Ovary (tissue), 7 donors: ENCODE measurements at regions not wholly inside any gene's neighbourhood (a gene's known extent, or its start where the extent isn't known, plus 50 kb on each side); places are given as distances from the start of the nearest gene placed in this dataset.

Experiments used
- DNase-seq, 5 donors: peaks; one replicate each; pipeline ENCODE4 v3.0.0-alpha.2; 2019 to 2020
- H3K27ac ChIP-seq, 2 donors: fragments of 200-600 bp; one replicate each; pipeline versions ENCODE4 v1.5.1 to v1.8.0; 2019 to 2022
- H3K27me3 ChIP-seq: fragments of 200-600 bp; one replicate; pipeline ENCODE4 v1.8.0; 2022
- H3K36me3 ChIP-seq: fragments of 200-600 bp; sonication (generic); one replicate; pipeline ENCODE4 v1.5.1; 2019
- H3K4me1 ChIP-seq: one replicate; pipeline ENCODE4 v1.8.1; 2013; ENCODE audit warnings: mild to moderate bottlenecking, moderate library complexity; ENCODE audit not compliant: insufficient read depth
- H3K4me3 ChIP-seq: fragments of 200-600 bp; sonication (generic); one replicate; pipeline ENCODE4 v1.5.1; 2017
- H3K9me3 ChIP-seq, 2 donors: fragments of 200-600 bp in 1 of 2; sonication (generic) in 1 of 2; one replicate each; pipeline versions ENCODE4 v1.5.1 to v1.8.1; 2013 to 2019; ENCODE audit warnings: mild to moderate bottlenecking in 1 of 2, moderate library complexity in 1 of 2
- CTCF ChIP-seq, 3 donors: fragments of 450-650 bp in 2 of 3; fragments of 200-600 bp in 1 of 3; IDR thresholded peaks; one replicate each; pipeline versions ENCODE4 v1.5.1 to v1.8.0; 2016 to 2022; ENCODE audit warnings: antibody characterized with exemption in 3 of 3, mild to moderate bottlenecking in 1 of 3
- EP300 ChIP-seq: sonication (generic); formaldehyde crosslinking; IDR thresholded peaks from one replicate; pipeline ENCODE4 v1.6.1; 2017; ENCODE audit warnings: antibody characterized with exemption
- POLR2A ChIP-seq: fragments of 450-650 bp; IDR thresholded peaks from one replicate; pipeline ENCODE4 v1.6.1; 2017; ENCODE audit warnings: antibody characterized with exemption, mild to moderate bottlenecking, moderate library complexity
- WGBS, 3 donors: extraction: QIAGEN DNeasy Blood & Tissue Kit in 1 of 3; methylation state at CpG; one replicate each; pipeline versions ENCODE4 v1.1.5 to v1.1.7; 2013 to 2017; 5-methylcytosine and 5-hydroxymethylcytosine counted together
- intact Hi-C, 4 donors: fragments of 100-400 bp; cut with DNase I; formaldehyde crosslinking; loops; one replicate each; pipeline versions ENCODE4 v1.11.0 to v1.15.1; 2022 to 2023
- donor health status: DM: no; HTN: no; CAD: no; lungs with moderate emphysema.
- donor health status: DM: no; HTN: no; CAD: no.
- donor health status: Bipolar disorder and iron deficiency.
- donor health status: DM: no; HTN: no; CAD: no.
- donor health status: DM: yes; HTN: yes; CAD: no.

- no peaks in the 10 kb centered on the region for H3K36me3 ChIP-seq
- TF ChIP-seq POLR2A (no peak), CTCF (IDR thresholded peaks at IDR 0.05) (no peak), EP300 (no peak)
- H3K4me1 ChIP-seq, result no peaks in the 10 kb centered on the region
- H3K27me3 ChIP-seq, result no peaks in the 10 kb centered on the region
- DNase-seq, result no peak
- H3K9me3 ChIP-seq, result no peaks in the 10 kb centered on the region
- WGBS, 3 donors, result 66 to 77% (median 67%) methylated on average over 7 of the region's 7 CpGs
- no peak overlapping the region for H3K27ac ChIP-seq
- no peak overlapping the region for H3K4me3 ChIP-seq
- intact Hi-C loops, result loop anchor here in 1 of 4 donors (10.0 kb wide), 1 partner anchor 216 kb away; no protein-coding TSS in a partner anchor
Measured at GRCh38 chr11:11000579-11001283, 142.9 kb upstream of the ZBED5 start.

GRCh38 chr11:10998674-10999073 lies 140.8 kb upstream of the ZBED5 start:
- H3K4me1 ChIP-seq, result no peaks in the 10 kb centered on the region
- no peaks in the 10 kb centered on the region for H3K9me3 ChIP-seq
- no peak for TF ChIP-seq CTCF (IDR thresholded peaks at IDR 0.05)
- no peak for TF ChIP-seq EP300
- no peak for TF ChIP-seq POLR2A
- intact Hi-C loops, result no loop called here
- H3K27me3 ChIP-seq, result no peaks in the 10 kb centered on the region
- H3K4me3 ChIP-seq, result no peak overlapping the region
- H3K36me3 ChIP-seq, result no peaks in the 10 kb centered on the region
- no peak for DNase-seq
- H3K27ac ChIP-seq, result no peak overlapping the region
- 75 to 82% (median 80%) methylated on average over 5 of the region's 5 CpGs for WGBS, 3 donors

GRCh38 chr11:10996678-10997077 lies 138.8 kb upstream of the ZBED5 start:
- TF ChIP-seq POLR2A, result no peak
- Histone ChIP-seq H3K4me3 (no peak overlapping the region), H3K27me3 (no peaks in the 10 kb centered on the region), H3K9me3 (no peaks in the 10 kb centered on the region), H3K27ac (no peak overlapping the region), H3K4me1 (no peaks in the 10 kb centered on the region), H3K36me3 (no peaks in the 10 kb centered on the region)
- intact Hi-C loops, result no loop called here
- 32 to 88% (median 64%) methylated on average over 1 of the region's 1 CpG for WGBS, 3 donors
- DNase-seq, result no peak

- H3K27me3 ChIP-seq, result no peaks in the 10 kb centered on the region
- DNase-seq, result no peak
- 80 to 92% (median 80%) methylated on average over 5 of the region's 5 CpGs for WGBS, 3 donors
- no peaks in the 10 kb centered on the region for H3K36me3 ChIP-seq
- TF ChIP-seq CTCF (IDR thresholded peaks at IDR 0.05) (no peak), POLR2A (no peak), EP300 (no peak)
- no peaks in the 10 kb centered on the region for H3K4me1 ChIP-seq
- intact Hi-C loops, result no loop called here
- H3K27ac ChIP-seq, result no peak overlapping the region
- no peaks in the 10 kb centered on the region for H3K9me3 ChIP-seq
- no peak overlapping the region for H3K4me3 ChIP-seq
Measured at GRCh38 chr11:10993640-10994039, 135.8 kb upstream of the ZBED5 start.

- WGBS, 3 donors, result 43 to 89% (median 71%) methylated on average over 3 of the region's 3 CpGs
- no peaks in the 10 kb centered on the region for H3K27me3 ChIP-seq
- H3K36me3 ChIP-seq, result no peaks in the 10 kb centered on the region
- no peaks in the 10 kb centered on the region for H3K4me1 ChIP-seq
- no peak overlapping the region for H3K4me3 ChIP-seq
- H3K9me3 ChIP-seq, result no peaks in the 10 kb centered on the region
- no peak for DNase-seq
- intact Hi-C loops, result no loop called here
- no peak overlapping the region for H3K27ac ChIP-seq
- TF ChIP-seq EP300 (no peak), POLR2A (no peak), CTCF (IDR thresholded peaks at IDR 0.05) (no peak)
Measured at GRCh38 chr11:10993186-10993585, 135.3 kb upstream of the ZBED5 start.
